Hepatocyte (in vitro differentiated cells): ENCODE measurements at regions not wholly inside any gene's neighbourhood (a gene's known extent, or its start where the extent isn't known, plus 50 kb on each side); places are given as distances from the start of the nearest gene placed in this dataset.

Source experiments
- DNase-seq: peaks from one replicate; pipeline ENCODE4 v3.0.0-alpha.2; 2016; ENCODE audit warnings: low spot score
- H2AFZ ChIP-seq: fragments of 200-600 bp; sonication (generic); 2 replicates; pipeline ENCODE4 v1.6.0; 2016; ENCODE audit warnings: antibody characterized with exemption, mild to moderate bottlenecking
- H3K27ac ChIP-seq: fragments of 200-600 bp; sonication (generic); 2 replicates; pipeline ENCODE4 v1.5.1; 2016; ENCODE audit warnings: mild to moderate bottlenecking
- H3K27me3 ChIP-seq: fragments of 200-600 bp; sonication (generic); 2 replicates; pipeline ENCODE4 v1.6.1; 2016
- H3K36me3 ChIP-seq: fragments of 200-600 bp; sonication (generic); replicated peaks from 2 replicates; pipeline ENCODE4 v1.5.1; 2016; ENCODE audit warnings: low read depth; ENCODE audit not compliant: insufficient read depth
- H3K4me1 ChIP-seq: fragments of 200-600 bp; sonication (generic); 2 replicates; pipeline ENCODE4 v1.5.1; 2016; ENCODE audit warnings: mild to moderate bottlenecking, moderate library complexity; ENCODE audit not compliant: insufficient read depth
- H3K4me2 ChIP-seq: fragments of 200-600 bp; sonication (generic); 2 replicates; pipeline ENCODE4 v1.6.0; 2016
- H3K4me3 ChIP-seq: fragments of 200-600 bp; sonication (generic); 2 replicates; pipeline ENCODE4 v1.5.1; 2016; ENCODE audit warnings: mild to moderate bottlenecking
- H3K79me2 ChIP-seq: fragments of 200-600 bp; sonication (generic); 2 replicates; pipeline ENCODE4 v1.6.0; 2017; ENCODE audit warnings: mild to moderate bottlenecking
- H3K9me2 ChIP-seq: fragments of 200-600 bp; sonication (generic); replicated peaks from 2 replicates; pipeline ENCODE4 v1.6.0; 2017; ENCODE audit warnings: mild to moderate bottlenecking; ENCODE audit not compliant: insufficient read depth
- H3K9me3 ChIP-seq: fragments of 200-600 bp; sonication (generic); 2 replicates; pipeline ENCODE4 v1.5.1; 2016; ENCODE audit warnings: low read depth, mild to moderate bottlenecking
- H4K20me1 ChIP-seq: fragments of 200-600 bp; sonication (generic); 2 replicates; pipeline ENCODE4 v1.6.0; 2016; ENCODE audit warnings: mild to moderate bottlenecking; ENCODE audit not compliant: insufficient read depth, poor library complexity, severe bottlenecking
- CTCF ChIP-seq: fragments of 200-600 bp; sonication (generic); IDR thresholded peaks from 2 replicates; pipeline ENCODE4 v1.5.1; 2016; ENCODE audit warnings: antibody characterized with exemption, mild to moderate bottlenecking; ENCODE audit not compliant: poor library complexity
- EZH2 ChIP-seq: fragments of 200-600 bp; sonication (generic); IDR thresholded peaks from 2 replicates; pipeline ENCODE4 v1.6.1; 2016; ENCODE audit warnings: antibody characterized with exemption, mild to moderate bottlenecking, borderline replicate concordance
- EZH2phosphoT487 ChIP-seq: fragments of 200-600 bp; sonication (generic); IDR thresholded peaks from one replicate; pipeline ENCODE4 v1.6.1; 2018; ENCODE audit warnings: antibody characterized with exemption, mild to moderate bottlenecking, low read depth, moderate library complexity; ENCODE audit not compliant: unreplicated experiment, severe bottlenecking
- WGBS: methylation state at CpG from one replicate; pipeline ENCODE4 v1.1.6; 2016; ENCODE audit warnings: low lambda C conversion rate; ENCODE audit errors: missing lambda C conversion rate; 5-methylcytosine and 5-hydroxymethylcytosine counted together

GRCh38 chr2:40611196-40611595 is 159.3 kb upstream of the SLC8A1 start:
- 65% methylated on average over 4 of the region's 4 CpGs for WGBS
- H3K4me2 ChIP-seq: no peak overlapping the region

GRCh38 chr2:40625849-40626248 is 174.0 kb upstream of the SLC8A1 start:
- H3K9me3 ChIP-seq: no peaks in the 10 kb centered on the region
- H3K4me2 ChIP-seq: no peak overlapping the region
- H3K79me2 ChIP-seq: no peaks in the 10 kb centered on the region
- H3K4me3 ChIP-seq: no peak overlapping the region
- H3K36me3 ChIP-seq: no peaks in the 10 kb centered on the region
- no peaks in the 10 kb centered on the region for H3K9me2 ChIP-seq
- TF ChIP-seq EZH2phosphoT487 (no peak), CTCF (no peak), EZH2 (no peak)
- H3K27me3 ChIP-seq: no peaks in the 10 kb centered on the region
- no peaks in the 10 kb centered on the region for H3K4me1 ChIP-seq
- H2AFZ ChIP-seq: no peak overlapping the region
- 70% methylated on average over 3 of the region's 3 CpGs for WGBS
- H3K27ac ChIP-seq: no peak overlapping the region
- no peaks in the 10 kb centered on the region for H4K20me1 ChIP-seq
- no peak for DNase-seq

More at GRCh38 chr2:40611196-40611595, 159.3 kb upstream of the SLC8A1 start:
- Histone ChIP-seq H3K27ac (no peak overlapping the region), H3K9me3 (no peaks in the 10 kb centered on the region), H3K79me2 (no peaks in the 10 kb centered on the region), H3K36me3 (no peaks in the 10 kb centered on the region), H2AFZ (no peak overlapping the region), H3K27me3 (no peaks in the 10 kb centered on the region), H3K9me2 (no peaks in the 10 kb centered on the region), H4K20me1 (no peaks in the 10 kb centered on the region), H3K4me3 (no peak overlapping the region), H3K4me1 (no peaks in the 10 kb centered on the region)
- DNase-seq: no peak
- no peak for TF ChIP-seq CTCF
- TF ChIP-seq EZH2: no peak
- no peak for TF ChIP-seq EZH2phosphoT487

GRCh38 chr2:40628556-40628955 is 176.7 kb upstream of the SLC8A1 start:
- no peaks in the 10 kb centered on the region for H3K36me3 ChIP-seq
- TF ChIP-seq EZH2phosphoT487 (no peak), EZH2 (no peak), CTCF (no peak)
- no peaks in the 10 kb centered on the region for H3K4me1 ChIP-seq
- DNase-seq: no peak
- no peaks in the 10 kb centered on the region for H3K27me3 ChIP-seq
- H2AFZ ChIP-seq: no peak overlapping the region
- no peaks in the 10 kb centered on the region for H4K20me1 ChIP-seq
- no peak overlapping the region for H3K4me2 ChIP-seq
- H3K9me3 ChIP-seq: no peaks in the 10 kb centered on the region
- H3K4me3 ChIP-seq: no peak overlapping the region
- H3K27ac ChIP-seq: no peak overlapping the region
- H3K79me2 ChIP-seq: no peaks in the 10 kb centered on the region
- no peaks in the 10 kb centered on the region for H3K9me2 ChIP-seq
- WGBS: 61% methylated on average over 3 of the region's 3 CpGs
